ENCODE measurements at regions not wholly inside any gene's neighbourhood (a gene's known extent, or its start where the extent isn't known, plus 50 kb on each side); places are given as distances from the start of the nearest gene placed in this dataset.

DNA sequence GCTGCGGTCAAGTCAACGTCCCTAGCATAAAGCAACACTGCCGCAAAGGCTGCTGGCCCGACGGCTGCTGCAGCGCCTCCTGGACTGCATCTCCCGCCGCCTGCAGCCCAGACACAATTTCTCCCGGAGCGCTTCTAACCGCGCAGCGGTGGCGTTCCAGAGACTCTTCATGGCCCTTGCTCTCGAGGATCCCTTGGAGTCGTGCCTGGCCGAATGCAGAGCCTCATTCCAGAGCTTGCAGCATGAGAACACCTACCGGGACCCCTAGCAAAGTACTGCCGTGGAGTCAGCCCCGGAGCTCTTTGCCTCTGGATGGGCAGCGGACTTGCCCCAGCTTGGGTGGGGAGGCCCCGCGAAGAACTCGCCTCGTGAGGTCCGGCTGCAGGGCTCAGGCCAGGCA is 79.7 kb upstream of the ZNF32 start:
- H4K20me1 ChIP-seq (ENCODE audit: insufficient read depth, low read length): no peaks in the 10 kb centered on the region
- H3K4me1 ChIP-seq (ENCODE audit: control insufficient read depth in 1 of 2, insufficient read depth in 2 of 2, low read length in 2 of 2): no peaks in the 10 kb centered on the region
- H3K9me3 ChIP-seq (replicated peaks in 1 of 2; ENCODE audit: control insufficient read depth in 1 of 2, insufficient read depth in 1 of 2, low read length in 2 of 2): peaks cover 37 to 38% of the 10 kb centered on the region in 2 donors
- H3K4me3 ChIP-seq (replicated peaks in 1 of 3; ENCODE audit: low read depth in 2 of 3, low read length in 3 of 3): no peak overlapping the region
- no peak for DNase-seq
- H3K27ac ChIP-seq (ENCODE audit: low read depth in 1 of 2, low read length in 2 of 2): no peak overlapping the region
- peaks cover 0 to 4% (median 2%) of the 10 kb centered on the region in 3 donors for H3K27me3 Mint-ChIP-seq (ENCODE audit: low read depth in 3 of 3)
- no peak overlapping the region for H3K4me3 Mint-ChIP-seq
- H3K27ac Mint-ChIP-seq: no peak overlapping the region
- no peaks in the 10 kb centered on the region for H3K36me3 Mint-ChIP-seq
- no peaks in the 10 kb centered on the region for H3K27me3 ChIP-seq (ENCODE audit: control insufficient read depth in 2 of 2, insufficient read depth in 2 of 2, low read length in 2 of 2)
- no peaks in the 10 kb centered on the region for H3K4me1 Mint-ChIP-seq
- intact Hi-C loops (cut with micrococcal nuclease): no loop called here
- H3K79me2 ChIP-seq (ENCODE audit: insufficient read depth, low read length): no peaks in the 10 kb centered on the region
- WGBS (ENCODE audit: insufficient coverage): 87% methylated on average over 26 of the region's 26 CpGs
- H3K9me3 Mint-ChIP-seq: peaks cover 22 to 50% (median 32%) of the 10 kb centered on the region in 7 donors
- TF ChIP-seq, protein P1, sequence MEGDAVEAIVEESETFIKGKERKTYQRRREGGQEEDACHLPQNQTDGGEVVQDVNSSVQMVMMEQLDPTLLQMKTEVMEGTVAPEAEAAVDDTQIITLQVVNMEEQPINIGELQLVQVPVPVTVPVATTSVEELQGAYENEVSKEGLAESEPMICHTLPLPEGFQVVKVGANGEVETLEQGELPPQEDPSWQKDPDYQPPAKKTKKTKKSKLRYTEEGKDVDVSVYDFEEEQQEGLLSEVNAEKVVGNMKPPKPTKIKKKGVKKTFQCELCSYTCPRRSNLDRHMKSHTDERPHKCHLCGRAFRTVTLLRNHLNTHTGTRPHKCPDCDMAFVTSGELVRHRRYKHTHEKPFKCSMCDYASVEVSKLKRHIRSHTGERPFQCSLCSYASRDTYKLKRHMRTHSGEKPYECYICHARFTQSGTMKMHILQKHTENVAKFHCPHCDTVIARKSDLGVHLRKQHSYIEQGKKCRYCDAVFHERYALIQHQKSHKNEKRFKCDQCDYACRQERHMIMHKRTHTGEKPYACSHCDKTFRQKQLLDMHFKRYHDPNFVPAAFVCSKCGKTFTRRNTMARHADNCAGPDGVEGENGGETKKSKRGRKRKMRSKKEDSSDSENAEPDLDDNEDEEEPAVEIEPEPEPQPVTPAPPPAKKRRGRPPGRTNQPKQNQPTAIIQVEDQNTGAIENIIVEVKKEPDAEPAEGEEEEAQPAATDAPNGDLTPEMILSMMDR (IDR thresholded peaks at IDR 0.05): no peak
- H3K4me2 ChIP-seq (replicated peaks; ENCODE audit: extremely low read depth, low read length, poor library complexity, severe bottlenecking): no peak overlapping the region
- no peaks in the 10 kb centered on the region for H3K36me3 ChIP-seq (replicated peaks in 1 of 2; ENCODE audit: control insufficient read depth in 1 of 2, insufficient read depth in 2 of 2, low read length in 2 of 2)
- no peak overlapping the region for H3K9ac ChIP-seq (ENCODE audit: insufficient read depth, low read length, poor library complexity, severe bottlenecking)
- H2AFZ ChIP-seq (ENCODE audit: insufficient read depth, low read depth, low read length, poor library complexity, severe bottlenecking): no peak overlapping the region

DNA sequence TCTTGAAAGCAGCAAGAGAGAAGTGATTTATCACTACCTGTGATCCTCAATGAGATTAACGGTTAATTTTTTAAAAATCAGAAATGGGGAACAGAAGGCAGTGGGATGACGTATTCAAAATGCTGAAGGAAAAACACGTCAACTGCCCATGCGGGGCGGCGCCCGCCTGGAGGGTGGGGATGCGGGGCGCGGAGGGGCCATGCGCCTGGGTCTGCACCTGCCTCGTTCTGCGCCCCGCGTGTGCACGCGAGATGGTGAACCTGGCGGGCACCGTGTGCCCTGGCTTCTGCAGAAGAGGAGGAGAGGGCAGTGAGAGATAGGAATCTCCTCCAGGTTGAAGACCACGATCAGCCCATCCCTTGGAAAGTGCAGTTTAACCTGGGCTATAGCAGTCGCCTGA is 79.3 kb upstream of the ZNF32 start:
- H3K27ac Mint-ChIP-seq: no peak overlapping the region
- Histone ChIP-seq H3K27ac (ENCODE audit: low read depth in 1 of 2, low read length in 2 of 2) (no peak overlapping the region), H3K36me3 (replicated peaks in 1 of 2; ENCODE audit: control insufficient read depth in 1 of 2, insufficient read depth in 2 of 2, low read length in 2 of 2) (no peaks in the 10 kb centered on the region), H4K20me1 (ENCODE audit: insufficient read depth, low read length) (no peaks in the 10 kb centered on the region), H3K9me3 (replicated peaks in 1 of 2; ENCODE audit: control insufficient read depth in 1 of 2, insufficient read depth in 1 of 2, low read length in 2 of 2) (peaks cover 37 to 38% of the 10 kb centered on the region in 2 donors), H2AFZ (ENCODE audit: insufficient read depth, low read depth, low read length, poor library complexity, severe bottlenecking) (no peak overlapping the region), H3K9ac (ENCODE audit: insufficient read depth, low read length, poor library complexity, severe bottlenecking) (no peak overlapping the region), H3K4me3 (replicated peaks in 1 of 3; ENCODE audit: low read depth in 2 of 3, low read length in 3 of 3) (no peak overlapping the region), H3K4me2 (replicated peaks; ENCODE audit: extremely low read depth, low read length, poor library complexity, severe bottlenecking) (no peak overlapping the region), H3K27me3 (ENCODE audit: control insufficient read depth in 2 of 2, insufficient read depth in 2 of 2, low read length in 2 of 2) (no peaks in the 10 kb centered on the region), H3K79me2 (ENCODE audit: insufficient read depth, low read length) (no peaks in the 10 kb centered on the region), H3K4me1 (ENCODE audit: control insufficient read depth in 1 of 2, insufficient read depth in 2 of 2, low read length in 2 of 2) (no peaks in the 10 kb centered on the region)
- no peaks in the 10 kb centered on the region for H3K36me3 Mint-ChIP-seq
- no peaks in the 10 kb centered on the region for H3K4me1 Mint-ChIP-seq
- H3K9me3 Mint-ChIP-seq: peaks cover 22 to 50% (median 34%) of the 10 kb centered on the region in 7 donors
- DNase-seq: no peak
- H3K27me3 Mint-ChIP-seq (ENCODE audit: low read depth in 3 of 3): peaks cover 0 to 4% (median 2%) of the 10 kb centered on the region in 3 donors
- intact Hi-C loops (cut with micrococcal nuclease): no loop called here
- WGBS (ENCODE audit: insufficient coverage): 88% methylated on average over 21 of the region's 21 CpGs
- H3K4me3 Mint-ChIP-seq: no peak overlapping the region
- TF ChIP-seq, protein P1 (IDR thresholded peaks at IDR 0.05): no peak
